Adrenal gland (tissue), 9 donors: ENCODE measurements at regions not wholly inside any gene's neighbourhood (a gene's known extent, or its start where the extent isn't known, plus 50 kb on each side); places are given as distances from the start of the nearest gene placed in this dataset.

Experiments
- DNase-seq, 7 donors: peaks; one replicate each; pipeline ENCODE4 v3.0.0-alpha.2; 2019 to 2020
- H3K27ac ChIP-seq, 5 donors: fragments of 200-600 bp; sonication (generic) in 4 of 5; 1 replicate in 3 of 5; 2 replicates in 2 of 5; pipeline versions ENCODE4 v1.5.1 to v1.8.0; 2016 to 2020; ENCODE audit warnings: mild to moderate bottlenecking in 1 of 5
- H3K27me3 ChIP-seq: fragments of 200-600 bp; 2 replicates; pipeline ENCODE4 v1.8.0; 2021
- H3K36me3 ChIP-seq, 2 donors: fragments of 200-600 bp; replicated peaks in 1 of 2; 1 replicate in 1 of 2; 2 replicates in 1 of 2; pipeline versions ENCODE4 v1.5.1 to v1.8.0; 2018 to 2022
- H3K4me1 ChIP-seq, 2 donors: fragments of 200-600 bp; replicated peaks in 1 of 2; 1 replicate in 1 of 2; 2 replicates in 1 of 2; pipeline versions ENCODE4 v1.5.1 to v1.8.0; 2018 to 2021
- H3K4me3 ChIP-seq, 4 donors: fragments of 200-600 bp; sonication (generic) in 3 of 4; one replicate each; pipeline ENCODE4 v1.5.1; 2016 to 2018
- H3K9me3 ChIP-seq, 3 donors: fragments of 200-600 bp; sonication (generic) in 1 of 3; replicated peaks in 1 of 3; 1 replicate in 2 of 3; 2 replicates in 1 of 3; pipeline versions ENCODE4 v1.5.1 to v1.8.0; 2016 to 2021
- POLR2A ChIP-seq, 2 donors: fragments of 450-650 bp; IDR thresholded peaks; one replicate each; pipeline ENCODE4 v1.6.1; 2017; ENCODE audit warnings: antibody characterized with exemption in 2 of 2, mild to moderate bottlenecking in 2 of 2, moderate library complexity in 1 of 2
- WGBS, 4 donors: extraction: QIAGEN DNeasy Blood & Tissue Kit in 2 of 4; methylation state at CpG; one replicate each; pipeline versions ENCODE4 v1.1.5 to v1.1.7; 2013 to 2017; 5-methylcytosine and 5-hydroxymethylcytosine counted together
- intact Hi-C, 2 donors: fragments of 100-400 bp; cut with DNase I; formaldehyde crosslinking; loops; one replicate each; pipeline versions ENCODE4 v1.14.1 to v1.15.0; 2022 to 2023
- TF ChIP-seq, protein P1 (sequence below), 6 experiments: fragments of 450-650 bp in 4 of 6; fragments of 200-600 bp in 2 of 6; sonication (generic) in 1 of 6; IDR thresholded peaks; 1 replicate in 5 of 6; 2 replicates in 1 of 6; pipeline versions ENCODE4 v1.5.1 to v1.8.0; 2016 to 2021; ENCODE audit warnings: antibody characterized with exemption in 6 of 6, mild to moderate bottlenecking in 2 of 6, moderate library complexity in 1 of 6
- donor health status: healthy with polysubstance abuse.
- donor health status: Bipolar disorder and iron deficiency.
- donor health status: DM: yes; HTN: yes; CAD: no.
- donor health status: DM: no; HTN: no; CAD: no.
- donor health status: DM: no; HTN: no; CAD: no.

DNA sequence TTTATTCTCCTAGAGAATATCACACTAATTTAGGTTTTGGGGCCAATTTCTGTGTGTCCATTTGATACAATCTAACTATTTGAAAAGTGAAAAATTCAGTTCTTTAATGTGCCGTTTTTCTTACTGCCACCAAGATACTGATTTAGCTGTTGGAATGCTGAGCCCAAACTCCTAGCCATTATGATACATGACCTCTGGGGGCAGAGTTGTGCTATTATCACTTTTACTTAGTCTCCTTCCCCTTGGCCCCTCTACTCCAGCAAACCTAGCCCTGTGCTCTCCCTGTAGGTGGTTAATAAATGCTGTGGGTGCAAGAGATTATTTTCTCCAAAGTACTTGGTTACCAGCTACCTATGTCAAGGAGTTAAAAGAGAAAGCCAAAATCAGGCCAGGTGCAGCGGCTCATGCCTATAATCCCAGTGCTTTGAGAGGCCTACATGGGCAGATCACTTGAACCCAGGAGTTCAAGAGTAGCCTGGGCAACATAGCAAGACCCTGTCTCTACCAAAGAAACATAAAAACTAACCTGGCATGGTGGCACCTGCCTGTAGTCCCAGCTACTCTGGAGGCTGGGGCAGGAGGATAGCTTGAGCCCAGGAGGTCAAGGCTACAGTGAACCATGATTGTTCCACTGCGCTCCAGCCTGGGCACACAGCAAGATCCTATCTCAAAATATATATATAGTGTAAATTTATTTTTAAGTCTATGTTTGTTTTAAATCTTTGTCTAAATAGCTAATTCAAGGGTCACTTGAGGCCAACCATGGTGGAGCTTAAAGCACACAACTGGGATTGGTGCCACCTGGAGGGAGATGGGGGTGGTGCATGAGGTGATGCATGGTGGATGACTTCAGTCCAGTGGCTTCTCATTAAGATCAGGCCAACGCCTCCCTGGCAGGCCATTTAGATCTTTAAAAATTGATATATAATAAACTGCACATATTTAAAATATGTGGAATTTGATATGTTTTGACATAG lies 193.2 kb upstream of the PLET1 start:
- 84 to 87% (median 85%) methylated on average over 4 of the region's 4 CpGs for WGBS, 4 donors

DNA sequence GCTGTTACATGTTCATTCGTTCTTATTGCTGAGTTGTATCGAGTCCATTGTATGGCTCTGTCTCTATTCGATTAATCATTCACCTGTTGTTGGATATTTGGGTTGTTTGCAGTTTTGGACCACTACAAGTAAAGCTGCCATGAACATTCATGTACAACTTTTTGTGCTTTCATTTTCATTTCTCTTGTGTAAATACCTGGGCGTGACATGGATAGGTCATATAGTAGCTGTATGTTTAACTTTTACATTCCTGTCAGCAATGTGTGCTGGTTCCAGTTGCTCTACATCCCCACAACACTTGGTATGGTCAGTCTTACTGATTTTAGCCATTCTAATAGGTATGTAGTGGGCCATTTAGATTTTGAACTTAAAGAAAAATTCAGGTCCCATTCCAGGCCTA lies 194.2 kb upstream of the PLET1 start:
- DNase-seq: no peak
- TF ChIP-seq, protein P1, sequence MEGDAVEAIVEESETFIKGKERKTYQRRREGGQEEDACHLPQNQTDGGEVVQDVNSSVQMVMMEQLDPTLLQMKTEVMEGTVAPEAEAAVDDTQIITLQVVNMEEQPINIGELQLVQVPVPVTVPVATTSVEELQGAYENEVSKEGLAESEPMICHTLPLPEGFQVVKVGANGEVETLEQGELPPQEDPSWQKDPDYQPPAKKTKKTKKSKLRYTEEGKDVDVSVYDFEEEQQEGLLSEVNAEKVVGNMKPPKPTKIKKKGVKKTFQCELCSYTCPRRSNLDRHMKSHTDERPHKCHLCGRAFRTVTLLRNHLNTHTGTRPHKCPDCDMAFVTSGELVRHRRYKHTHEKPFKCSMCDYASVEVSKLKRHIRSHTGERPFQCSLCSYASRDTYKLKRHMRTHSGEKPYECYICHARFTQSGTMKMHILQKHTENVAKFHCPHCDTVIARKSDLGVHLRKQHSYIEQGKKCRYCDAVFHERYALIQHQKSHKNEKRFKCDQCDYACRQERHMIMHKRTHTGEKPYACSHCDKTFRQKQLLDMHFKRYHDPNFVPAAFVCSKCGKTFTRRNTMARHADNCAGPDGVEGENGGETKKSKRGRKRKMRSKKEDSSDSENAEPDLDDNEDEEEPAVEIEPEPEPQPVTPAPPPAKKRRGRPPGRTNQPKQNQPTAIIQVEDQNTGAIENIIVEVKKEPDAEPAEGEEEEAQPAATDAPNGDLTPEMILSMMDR (IDR thresholded peaks at IDR 0.05): no peak
- no peak for TF ChIP-seq POLR2A (IDR thresholded peaks at IDR 0.05)
- H3K36me3 ChIP-seq: no peaks in the 10 kb centered on the region
- no peak overlapping the region for H3K4me3 ChIP-seq
- no peaks in the 10 kb centered on the region for H3K9me3 ChIP-seq
- H3K4me1 ChIP-seq: no peaks in the 10 kb centered on the region
- H3K27me3 ChIP-seq: no peaks in the 10 kb centered on the region
- H3K27ac ChIP-seq: no peak overlapping the region
- 78 to 88% (median 83%) methylated on average over 4 of the region's 4 CpGs for whole genome bisulfite sequencing, 4 donors
- intact Hi-C loops: loop anchor here (5.0 to 10.0 kb wide), 2 partner anchors 150 to 158 kb away; no protein-coding TSS in a partner anchor

More for the DNA sequence above, 193.2 kb upstream of the PLET1 start:
- H3K36me3 ChIP-seq: no peaks in the 10 kb centered on the region
- H3K27ac ChIP-seq: no peak overlapping the region
- H3K4me1 ChIP-seq: no peaks in the 10 kb centered on the region
- H3K4me3 ChIP-seq: no peak overlapping the region
- peak; percentile 54 to 85 (median 68) for DNase-seq
- intact Hi-C loops: loop anchor here (5.0 to 10.0 kb wide), 2 partner anchors 149 to 157 kb away; no protein-coding TSS in a partner anchor
- no peaks in the 10 kb centered on the region for H3K9me3 ChIP-seq
- no peaks in the 10 kb centered on the region for H3K27me3 ChIP-seq
- TF ChIP-seq, protein P1 (IDR thresholded peaks at IDR 0.05): peak; percentile 28 to 65 (median 50)
- TF ChIP-seq POLR2A (IDR thresholded peaks at IDR 0.05): no peak

DNA sequence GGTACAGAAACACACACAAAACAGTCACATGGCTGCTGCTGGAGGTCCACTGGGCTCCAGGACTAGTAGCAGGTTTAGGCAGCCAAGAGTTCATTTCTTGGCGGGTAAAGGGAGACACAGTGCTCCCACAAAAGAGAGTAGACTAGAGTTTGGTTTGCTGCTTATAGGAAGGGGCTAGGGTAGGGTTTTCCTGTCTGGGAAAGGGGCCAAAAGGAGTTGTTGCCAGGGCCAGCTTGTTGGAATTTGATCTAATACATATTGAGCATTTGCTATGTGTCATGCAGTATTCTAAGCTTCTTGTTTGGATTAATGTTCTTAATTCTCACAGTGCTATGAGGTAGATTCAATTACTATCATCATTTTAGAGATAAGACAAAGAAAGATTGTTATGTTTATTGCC lies 195.1 kb upstream of the PLET1 start:
- WGBS, 4 donors: 74 to 100% (median 86%) methylated on average over 1 of the region's 1 CpG
- Histone ChIP-seq H3K4me3 (no peak overlapping the region), H3K27ac (no peak overlapping the region), H3K9me3 (no peaks in the 10 kb centered on the region), H3K27me3 (no peaks in the 10 kb centered on the region), H3K36me3 (no peaks in the 10 kb centered on the region), H3K4me1 (no peaks in the 10 kb centered on the region)
- no peak for DNase-seq
- intact Hi-C loops: loop anchor here in 1 of 2 donors (10.0 kb wide), 1 partner anchor 151 kb away; no protein-coding TSS in a partner anchor
- TF ChIP-seq, protein P1 (IDR thresholded peaks at IDR 0.05): no peak
- no peak for TF ChIP-seq POLR2A (IDR thresholded peaks at IDR 0.05)

- no peaks in the 10 kb centered on the region for H3K36me3 ChIP-seq
- H3K27ac ChIP-seq: no peak overlapping the region
- H3K4me3 ChIP-seq: no peak overlapping the region
- intact Hi-C loops: loop anchor here in 1 of 2 donors (10.0 kb wide), 1 partner anchor 153 kb away; no protein-coding TSS in a partner anchor
- DNase-seq: no peak
- H3K27me3 ChIP-seq: no peaks in the 10 kb centered on the region
- no peaks in the 10 kb centered on the region for H3K4me1 ChIP-seq
- TF ChIP-seq, protein P1 (IDR thresholded peaks at IDR 0.05): no peak
- no peak for TF ChIP-seq POLR2A (IDR thresholded peaks at IDR 0.05)
- 87 to 96% (median 91%) methylated on average over 2 of the region's 2 CpGs for WGBS, 4 donors
- H3K9me3 ChIP-seq: no peaks in the 10 kb centered on the region
Observed at GRCh38 chr11:112457532-112457931, 196.9 kb upstream of the PLET1 start.
